NCI-H1092 (cell line): ENCODE measurements at regions not wholly inside any gene's neighbourhood (a gene's known extent, or its start where the extent isn't known, plus 50 kb on each side); places are given as distances from the start of the nearest gene placed in this dataset.
"Not testable (repeated sequence)": the region's sequence is repeated elsewhere in the genome, so short reads cannot be mapped to it uniquely, and the experiment has no call there.

Source experiments
- DNase-seq: peaks from one replicate; lab custom pipeline; 2025; lab: John Stamatoyannopoulos, UW

GRCh38 chr17:53633856-53634255 lies 188.9 kb upstream of the KIF2B start:
- DNase-seq: no peak

GRCh38 chr17:53631486-53631885 lies 191.2 kb upstream of the KIF2B start:
- DNase-seq: no peak

- no peak for DNase-seq
These were observed 192.1 kb upstream of the KIF2B start for GRCh38 chr17:53630638-53631037.

- DNase-seq: no peak
These were observed 192.6 kb upstream of the KIF2B start for GRCh38 chr17:53630115-53630514.

GRCh38 chr17:53629188-53629587 lies 193.5 kb upstream of the KIF2B start:
- DNase-seq: no peak

GRCh38 chr17:53628011-53628410 lies 194.7 kb upstream of the KIF2B start:
- DNase-seq: no peak

- DNase-seq: no peak
These were observed 195.2 kb upstream of the KIF2B start for GRCh38 chr17:53627511-53627910.

- DNase-seq: no peak
These were observed 196.4 kb upstream of the KIF2B start for GRCh38 chr17:53626286-53626685.

- DNase-seq: no peak
These were observed 203.7 kb upstream of the KIF2B start for GRCh38 chr17:53619025-53619424.

- not testable (repeated sequence) for DNase-seq
These were observed 214.5 kb upstream of the KIF2B start for GRCh38 chr17:53608208-53608607.

GRCh38 chr17:53607475-53607874 lies 215.3 kb upstream of the KIF2B start:
- DNase-seq: no peak

- no peak for DNase-seq
These were observed 234.4 kb upstream of the KIF2B start for GRCh38 chr17:53588317-53588716.

GRCh38 chr17:53574038-53574437 lies 248.7 kb upstream of the KIF2B start:
- DNase-seq: no peak

- DNase-seq: no peak
These were observed 251.4 kb upstream of the KIF2B start for GRCh38 chr17:53571342-53571741.

- no peak for DNase-seq
These were observed 252.0 kb upstream of the KIF2B start for GRCh38 chr17:53570731-53571130.

- no peak for DNase-seq
These were observed 261.8 kb upstream of the KIF2B start for GRCh38 chr17:53560953-53561352.

GRCh38 chr17:53548252-53548651 lies 274.5 kb upstream of the KIF2B start:
- DNase-seq: no peak

- no peak for DNase-seq
These were observed 279.3 kb upstream of the KIF2B start for GRCh38 chr17:53543472-53543871.

- no peak for DNase-seq
These were observed 284.6 kb upstream of the KIF2B start for GRCh38 chr17:53538129-53538617.

GRCh38 chr17:53527473-53527872 lies 295.3 kb upstream of the KIF2B start:
- DNase-seq: no peak

- DNase-seq: no peak
These were observed 297.1 kb upstream of the KIF2B start for GRCh38 chr17:53525590-53525989.

- no peak for DNase-seq
These were observed 306.1 kb upstream of the KIF2B start for GRCh38 chr17:53516636-53517035.

GRCh38 chr17:53499277-53499676 lies 323.4 kb upstream of the KIF2B start:
- no peak for DNase-seq

GRCh38 chr17:53496356-53496755 lies 326.4 kb upstream of the KIF2B start:
- no peak for DNase-seq

- no peak for DNase-seq
These were observed 330.2 kb upstream of the KIF2B start for GRCh38 chr17:53492532-53492931.
